Caco-2 (cell line): ENCODE measurements at regions not wholly inside any gene's neighbourhood (a gene's known extent, or its start where the extent isn't known, plus 50 kb on each side); places are given as distances from the start of the nearest gene placed in this dataset.

Experiments used
- BruUV-seq: library from RNA; stranded (reverse); fragments of 400-500 nt; replicated peaks from 2 replicates; lab custom pipeline; 2021; lab: Mats Ljungman, UMichigan
- CTCF ChIA-PET: fragments of 300-600 bp; sonication (Branson Sonifier 250); formaldehyde crosslinking; loops from one replicate; lab custom pipeline; 2022; ENCODE audit warnings: antibody characterized with exemption; lab: Charles Lee
- POLR2A ChIA-PET: fragments of 300-600 bp; sonication (Branson Sonifier 250); formaldehyde crosslinking; loops from one replicate; lab custom pipeline; 2022; ENCODE audit warnings: antibody characterized with exemption; lab: Charles Lee
- DNase-seq, 2 experiments: peaks; one replicate each; pipeline versions ENCODE4 v3.0.0 to v3.0.0-alpha.2; 2020 to 2022
- H3K27me3 ChIP-seq: replicated peaks from 2 replicates; pipeline ENCODE4 v1.6.0; 2011; ENCODE audit warnings: low read length; ENCODE audit not compliant: control insufficient read depth, insufficient read depth
- H3K36me3 ChIP-seq: 2 replicates; pipeline ENCODE4 v1.5.1; 2011; ENCODE audit warnings: low read length; ENCODE audit not compliant: control insufficient read depth, insufficient read depth
- H3K4me1 ChIP-seq: fragments of 250-450 bp; sonication (Bioruptor Pico); 2 replicates; pipeline ENCODE4 v1.5.1; 2020; ENCODE audit warnings: mild to moderate bottlenecking
- H3K4me3 ChIP-seq: 2 replicates; pipeline ENCODE4 v1.5.1; 2011; ENCODE audit warnings: low read depth, mild to moderate bottlenecking, control low read depth, low read length
- H3K9me3 ChIP-seq: fragments of 250-450 bp; sonication (Bioruptor Pico); 2 replicates; pipeline ENCODE4 v1.5.1; 2020; ENCODE audit warnings: mild to moderate bottlenecking, moderate library complexity
- H3K27ac Mint-ChIP-seq: one replicate; pipeline ENCODE4 v1.8.0; 2022; ENCODE audit warnings: mixed read lengths; ENCODE audit not compliant: unreplicated experiment
- H3K27me3 Mint-ChIP-seq: one replicate; pipeline ENCODE4 v1.8.0; 2022; ENCODE audit warnings: mixed read lengths; ENCODE audit not compliant: insufficient read depth, unreplicated experiment
- H3K36me3 Mint-ChIP-seq: one replicate; pipeline ENCODE4 v1.8.0; 2022; ENCODE audit warnings: mild to moderate bottlenecking, mixed read lengths; ENCODE audit not compliant: insufficient read depth, unreplicated experiment
- H3K4me1 Mint-ChIP-seq: one replicate; pipeline ENCODE4 v1.8.0; 2022; ENCODE audit warnings: low read depth, mixed read lengths; ENCODE audit not compliant: unreplicated experiment
- H3K4me3 Mint-ChIP-seq: one replicate; pipeline ENCODE4 v1.8.0; 2022; ENCODE audit warnings: mild to moderate bottlenecking, moderate library complexity, mixed read lengths; ENCODE audit not compliant: unreplicated experiment
- H3K9me3 Mint-ChIP-seq: one replicate; pipeline ENCODE4 v1.8.0; 2022; ENCODE audit warnings: mixed read lengths; ENCODE audit not compliant: unreplicated experiment
- CTCF ChIP-seq, 2 experiments: fragments of 200-600 bp in 1 of 2; IDR thresholded peaks; 1 replicate in 1 of 2; 2 replicates in 1 of 2; pipeline versions ENCODE4 v1.5.1 to v1.8.0; 2011 to 2022; ENCODE audit warnings: antibody characterized with exemption in 1 of 2, control low read depth in 1 of 2, inconsistent platforms in 1 of 2, low read depth in 1 of 2, low read length in 1 of 2, mild to moderate bottlenecking in 1 of 2, moderate library complexity in 1 of 2; ENCODE audit not compliant: insufficient read depth in 1 of 2, severe bottlenecking in 1 of 2, unreplicated experiment in 1 of 2
- intact Hi-C: fragments of 100-400 bp; cut with micrococcal nuclease; formaldehyde crosslinking; loops from one replicate; pipeline ENCODE4 v1.10.0; 2022; ENCODE audit not compliant: unreplicated experiment

- no peak overlapping the region for H3K4me3 Mint-ChIP-seq
- Histone ChIP-seq H3K4me1 (no peaks in the 10 kb centered on the region), H3K27me3 (no peaks in the 10 kb centered on the region), H3K9me3 (no peaks in the 10 kb centered on the region), H3K36me3 (no peaks in the 10 kb centered on the region), H3K4me3 (no peak overlapping the region)
- no peaks in the 10 kb centered on the region for H3K36me3 Mint-ChIP-seq
- H3K27ac Mint-ChIP-seq, result no peak overlapping the region
- ChIA-PET POLR2A (no interaction called here), CTCF (no interaction called here)
- no peak for DNase-seq
- BruUV-seq, result no TSS peak
- no peaks in the 10 kb centered on the region for H3K9me3 Mint-ChIP-seq
- no peak for TF ChIP-seq CTCF (IDR thresholded peaks at IDR 0.05; ENCODE audit: insufficient read depth in 1 of 2, low read depth in 1 of 2, low read length in 1 of 2, severe bottlenecking in 1 of 2, unreplicated experiment in 1 of 2)
- H3K27me3 Mint-ChIP-seq, result peaks cover 3% of the 10 kb centered on the region
- intact Hi-C loops, result no loop called here
- no peaks in the 10 kb centered on the region for H3K4me1 Mint-ChIP-seq
Observed at GRCh38 chr2:238716171-238716570, 131.7 kb upstream of the TWIST2 start.

DNA sequence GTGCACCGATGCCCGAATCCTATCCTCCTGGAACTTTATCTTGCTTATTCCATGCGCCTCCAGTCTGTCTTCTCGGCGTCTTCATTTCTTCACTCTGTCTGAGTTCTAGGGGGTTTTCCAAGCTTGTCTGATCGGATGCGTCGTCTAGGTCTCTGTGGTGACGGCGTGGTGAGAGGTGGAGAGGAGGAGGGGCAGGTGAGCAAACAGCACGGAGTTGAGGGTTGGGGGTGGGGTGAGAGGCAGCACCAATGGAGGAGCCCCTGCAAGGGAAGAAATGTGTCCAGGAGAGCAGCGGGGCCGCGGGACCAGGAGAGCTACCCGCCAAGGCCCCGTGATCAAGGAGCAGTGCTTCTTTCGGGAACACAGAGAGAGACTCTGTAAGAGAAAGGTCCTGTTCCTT is 131.3 kb upstream of the TWIST2 start:
- Histone ChIP-seq H3K9me3 (no peaks in the 10 kb centered on the region), H3K4me3 (no peak overlapping the region), H3K4me1 (no peaks in the 10 kb centered on the region), H3K36me3 (no peaks in the 10 kb centered on the region), H3K27me3 (no peaks in the 10 kb centered on the region)
- H3K4me1 Mint-ChIP-seq, result no peaks in the 10 kb centered on the region
- DNase-seq, result no peak
- intact Hi-C loops, result no loop called here
- H3K36me3 Mint-ChIP-seq, result no peaks in the 10 kb centered on the region
- H3K9me3 Mint-ChIP-seq, result no peaks in the 10 kb centered on the region
- TF ChIP-seq CTCF (IDR thresholded peaks at IDR 0.05; ENCODE audit: insufficient read depth in 1 of 2, low read depth in 1 of 2, low read length in 1 of 2, severe bottlenecking in 1 of 2, unreplicated experiment in 1 of 2), result no peak
- no TSS peak for BruUV-seq
- H3K27me3 Mint-ChIP-seq, result peaks cover 3% of the 10 kb centered on the region
- POLR2A ChIA-PET, result no interaction called here
- CTCF ChIA-PET, result no interaction called here
- no peak overlapping the region for H3K27ac Mint-ChIP-seq
- no peak overlapping the region for H3K4me3 Mint-ChIP-seq

DNA sequence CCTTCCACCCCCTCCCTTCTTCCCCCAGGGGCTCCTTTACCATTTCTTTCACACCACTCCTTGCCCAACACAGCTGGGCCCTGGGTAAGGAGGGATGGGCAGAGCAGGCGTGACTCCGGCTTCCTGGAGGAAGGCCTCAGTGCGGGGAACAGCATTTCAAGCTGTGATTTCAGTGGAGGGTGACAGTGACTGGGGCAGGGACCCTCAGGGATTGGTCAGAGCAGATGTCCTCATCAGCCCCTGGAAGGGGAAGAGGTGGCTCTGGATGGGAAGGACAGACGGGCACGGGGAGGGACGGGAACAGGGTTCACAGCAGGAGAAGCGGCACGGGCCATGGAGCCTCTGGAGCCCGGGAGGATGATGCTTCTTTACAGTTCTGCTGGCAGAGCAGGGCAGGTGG is 130.8 kb upstream of the TWIST2 start:
- Mint-ChIP-seq H3K9me3 (no peaks in the 10 kb centered on the region), H3K27ac (no peak overlapping the region), H3K36me3 (no peaks in the 10 kb centered on the region), H3K27me3 (peaks cover 3% of the 10 kb centered on the region), H3K4me3 (no peak overlapping the region), H3K4me1 (no peaks in the 10 kb centered on the region)
- no peak for TF ChIP-seq CTCF (IDR thresholded peaks at IDR 0.05; ENCODE audit: insufficient read depth in 1 of 2, low read depth in 1 of 2, low read length in 1 of 2, severe bottlenecking in 1 of 2, unreplicated experiment in 1 of 2)
- no peak for DNase-seq
- ChIA-PET CTCF (no interaction called here), POLR2A (no interaction called here)
- intact Hi-C loops, result no loop called here
- no peak overlapping the region for H3K4me3 ChIP-seq
- no TSS peak for BruUV-seq
- no peaks in the 10 kb centered on the region for H3K4me1 ChIP-seq
- no peaks in the 10 kb centered on the region for H3K27me3 ChIP-seq
- H3K9me3 ChIP-seq, result no peaks in the 10 kb centered on the region
- H3K36me3 ChIP-seq, result no peaks in the 10 kb centered on the region
